Left ventricle myocardium inferior (tissue), 1 donor: ENCODE measurements at regions not wholly inside any gene's neighbourhood (a gene's known extent, or its start where the extent isn't known, plus 50 kb on each side); places are given as distances from the start of the nearest gene placed in this dataset.
"Not testable (repeated sequence)": the region's sequence is repeated elsewhere in the genome, so short reads cannot be mapped to it uniquely, and the experiment has no call there.

ENCODE experiments used
- DNase-seq: peaks from one replicate; pipeline ENCODE4 v3.0.0-alpha.2; 2020
- H3K27ac ChIP-seq: fragments of 200-600 bp; replicated peaks from 2 replicates; pipeline ENCODE4 v1.8.0; 2021
- H3K27me3 ChIP-seq: fragments of 200-600 bp; 2 replicates; pipeline ENCODE4 v1.8.0; 2021; ENCODE audit warnings: low read depth
- H3K36me3 ChIP-seq: fragments of 200-600 bp; 2 replicates; pipeline ENCODE4 v1.8.0; 2021
- H3K4me1 ChIP-seq: fragments of 200-600 bp; 2 replicates; pipeline ENCODE4 v1.8.0; 2021
- H3K4me3 ChIP-seq: fragments of 200-600 bp; 2 replicates; pipeline ENCODE4 v1.8.0; 2021; ENCODE audit warnings: mild to moderate bottlenecking, moderate library complexity
- H3K9me3 ChIP-seq: fragments of 200-600 bp; replicated peaks from 2 replicates; pipeline ENCODE4 v1.8.0; 2021
- intact Hi-C: fragments of 100-400 bp; cut with micrococcal nuclease; formaldehyde crosslinking; loops from one replicate; pipeline ENCODE4 v1.11.0; 2022
- TF ChIP-seq, protein P1 (sequence below): fragments of 200-600 bp; IDR thresholded peaks from 2 replicates; pipeline ENCODE4 v1.8.0; 2021; ENCODE audit warnings: antibody characterized with exemption, mild to moderate bottlenecking, borderline replicate concordance
- donor health status: DM: no; HTN: yes; CAD: no; lungs with severe emphysema.

DNA sequence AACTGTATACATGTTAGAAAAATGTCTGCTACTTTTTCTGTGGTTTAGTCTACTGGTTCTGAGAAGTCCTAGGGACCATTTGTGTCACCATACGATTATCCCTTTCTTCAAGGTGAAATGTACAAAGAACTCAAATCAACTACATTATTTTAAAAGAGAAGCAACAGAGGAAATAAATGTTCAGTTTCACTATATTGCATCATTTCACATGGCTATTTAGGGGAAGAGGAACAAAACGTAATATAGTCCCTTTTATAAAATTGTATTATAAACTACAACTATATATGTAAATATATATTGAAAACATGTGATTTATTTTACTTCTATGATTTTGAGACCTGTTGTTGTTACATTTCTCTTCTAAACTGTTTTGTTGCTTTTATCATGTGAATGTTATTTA lies 1308.0 kb downstream of the EPHA7 start:
- Histone ChIP-seq H3K9me3 (no peaks in the 10 kb centered on the region), H3K27ac (no peak overlapping the region), H3K27me3 (no peaks in the 10 kb centered on the region), H3K4me1 (no peaks in the 10 kb centered on the region), H3K4me3 (no peak overlapping the region), H3K36me3 (no peaks in the 10 kb centered on the region)
- TF ChIP-seq, protein P1, sequence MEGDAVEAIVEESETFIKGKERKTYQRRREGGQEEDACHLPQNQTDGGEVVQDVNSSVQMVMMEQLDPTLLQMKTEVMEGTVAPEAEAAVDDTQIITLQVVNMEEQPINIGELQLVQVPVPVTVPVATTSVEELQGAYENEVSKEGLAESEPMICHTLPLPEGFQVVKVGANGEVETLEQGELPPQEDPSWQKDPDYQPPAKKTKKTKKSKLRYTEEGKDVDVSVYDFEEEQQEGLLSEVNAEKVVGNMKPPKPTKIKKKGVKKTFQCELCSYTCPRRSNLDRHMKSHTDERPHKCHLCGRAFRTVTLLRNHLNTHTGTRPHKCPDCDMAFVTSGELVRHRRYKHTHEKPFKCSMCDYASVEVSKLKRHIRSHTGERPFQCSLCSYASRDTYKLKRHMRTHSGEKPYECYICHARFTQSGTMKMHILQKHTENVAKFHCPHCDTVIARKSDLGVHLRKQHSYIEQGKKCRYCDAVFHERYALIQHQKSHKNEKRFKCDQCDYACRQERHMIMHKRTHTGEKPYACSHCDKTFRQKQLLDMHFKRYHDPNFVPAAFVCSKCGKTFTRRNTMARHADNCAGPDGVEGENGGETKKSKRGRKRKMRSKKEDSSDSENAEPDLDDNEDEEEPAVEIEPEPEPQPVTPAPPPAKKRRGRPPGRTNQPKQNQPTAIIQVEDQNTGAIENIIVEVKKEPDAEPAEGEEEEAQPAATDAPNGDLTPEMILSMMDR, result no peak
- intact Hi-C loops, result no loop called here
- no peak for DNase-seq

DNA sequence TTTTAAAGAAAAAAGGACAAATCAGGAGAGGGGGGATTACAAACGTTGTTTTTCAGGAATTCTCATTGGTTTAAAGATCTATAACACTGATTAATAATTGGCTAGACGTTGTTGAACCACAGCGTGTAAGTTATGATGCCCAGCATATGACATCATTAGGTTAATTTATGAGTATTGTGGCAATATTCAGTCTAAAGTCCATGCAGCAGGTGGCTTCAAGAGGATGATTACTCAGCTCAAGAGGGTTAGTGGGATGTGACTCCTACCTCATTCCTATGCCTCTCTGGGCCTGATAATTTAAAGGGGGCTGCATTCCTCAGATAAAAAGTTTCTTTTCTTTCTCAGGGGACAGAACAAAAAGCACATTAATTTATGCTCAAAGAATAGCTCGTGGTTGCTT lies 1309.0 kb downstream of the EPHA7 start:
- Histone ChIP-seq H3K4me1 (no peaks in the 10 kb centered on the region), H3K27ac (no peak overlapping the region), H3K27me3 (no peaks in the 10 kb centered on the region), H3K36me3 (no peaks in the 10 kb centered on the region), H3K4me3 (no peak overlapping the region), H3K9me3 (peaks cover 9% of the 10 kb centered on the region)
- no peak for DNase-seq
- TF ChIP-seq, protein P1, result no peak
- intact Hi-C loops, result no loop called here

DNA sequence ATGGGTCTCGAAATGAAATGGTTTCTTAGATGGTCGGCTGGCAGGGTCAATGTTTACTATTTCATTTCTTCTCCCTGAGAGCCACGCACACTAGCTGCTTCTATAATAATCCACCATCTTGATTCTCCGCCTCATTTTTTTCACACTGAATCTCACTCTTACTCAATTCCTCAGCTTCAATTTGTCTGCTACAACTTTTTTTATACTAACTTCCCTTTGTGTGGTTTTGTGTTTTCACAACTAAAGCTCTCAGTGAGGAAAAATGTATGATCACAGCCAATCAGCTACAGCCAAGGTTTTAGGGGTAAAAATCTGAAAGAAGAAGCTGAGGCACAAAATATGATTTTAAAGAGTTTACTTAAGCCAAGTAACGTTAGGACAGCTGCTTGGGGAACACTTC lies 1309.4 kb downstream of the EPHA7 start:
- intact Hi-C loops, result no loop called here
- no peak overlapping the region for H3K4me3 ChIP-seq
- H3K36me3 ChIP-seq, result no peaks in the 10 kb centered on the region
- H3K9me3 ChIP-seq, result peaks cover 14% of the 10 kb centered on the region
- no peak overlapping the region for H3K27ac ChIP-seq
- TF ChIP-seq, protein P1, result no peak
- no peaks in the 10 kb centered on the region for H3K27me3 ChIP-seq
- H3K4me1 ChIP-seq, result no peaks in the 10 kb centered on the region
- no peak for DNase-seq

DNA sequence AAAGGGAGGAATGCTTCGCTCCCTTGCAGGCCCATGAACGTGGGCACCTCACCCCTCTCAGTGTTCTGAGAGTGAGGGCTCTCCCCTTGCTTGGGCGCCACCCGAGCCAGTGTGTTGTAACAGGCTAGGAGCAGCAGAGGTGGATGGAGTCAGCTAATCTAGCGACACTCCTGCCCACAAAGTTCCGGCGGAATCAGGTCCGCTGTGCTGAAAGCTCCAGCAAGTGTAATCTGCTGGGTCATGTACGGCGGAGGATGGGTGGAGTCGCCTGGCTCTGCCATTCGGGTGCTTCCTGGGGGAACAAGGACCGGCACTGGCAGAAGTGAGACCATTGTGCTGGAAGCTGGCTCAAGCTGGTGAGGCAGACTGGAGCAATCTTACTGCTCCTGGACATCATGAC lies 1310.1 kb downstream of the EPHA7 start:
- TF ChIP-seq, protein P1, result no peak
- intact Hi-C loops, result no loop called here

DNA sequence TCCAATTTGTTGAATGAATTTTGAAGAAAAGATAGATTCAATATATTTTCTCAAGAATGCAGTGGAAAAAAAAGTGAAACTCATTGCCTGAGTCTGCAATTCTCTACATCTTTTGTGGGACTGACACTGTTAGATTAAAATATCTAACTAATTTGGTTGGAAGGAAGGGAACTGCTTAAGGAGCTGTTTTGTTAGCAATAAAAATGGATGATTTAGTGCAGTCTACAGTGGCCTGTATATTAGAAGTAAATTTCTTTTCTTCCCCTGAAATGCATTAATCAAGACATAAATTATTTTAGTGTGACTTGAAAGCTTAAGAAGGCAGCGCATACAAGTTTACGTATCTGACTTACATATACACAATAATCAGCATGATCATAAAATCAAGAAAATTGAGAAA lies 1332.6 kb downstream of the EPHA7 start:
- H3K4me1 ChIP-seq, result no peaks in the 10 kb centered on the region
- H3K9me3 ChIP-seq, result peaks cover 31% of the 10 kb centered on the region
- DNase-seq, result no peak
- H3K27ac ChIP-seq, result no peak overlapping the region
- TF ChIP-seq, protein P1, result no peak
- intact Hi-C loops, result no loop called here
- no peak overlapping the region for H3K4me3 ChIP-seq
- H3K27me3 ChIP-seq, result no peaks in the 10 kb centered on the region
- H3K36me3 ChIP-seq, result no peaks in the 10 kb centered on the region

More for the DNA sequence above, 1310.1 kb downstream of the EPHA7 start:
- DNase-seq, result no peak
- H3K27ac ChIP-seq, result no peak overlapping the region
- no peak overlapping the region for H3K4me3 ChIP-seq
- H3K36me3 ChIP-seq, result no peaks in the 10 kb centered on the region
- H3K9me3 ChIP-seq, result peaks cover 18% of the 10 kb centered on the region
- H3K27me3 ChIP-seq, result no peaks in the 10 kb centered on the region
- no peaks in the 10 kb centered on the region for H3K4me1 ChIP-seq

DNA sequence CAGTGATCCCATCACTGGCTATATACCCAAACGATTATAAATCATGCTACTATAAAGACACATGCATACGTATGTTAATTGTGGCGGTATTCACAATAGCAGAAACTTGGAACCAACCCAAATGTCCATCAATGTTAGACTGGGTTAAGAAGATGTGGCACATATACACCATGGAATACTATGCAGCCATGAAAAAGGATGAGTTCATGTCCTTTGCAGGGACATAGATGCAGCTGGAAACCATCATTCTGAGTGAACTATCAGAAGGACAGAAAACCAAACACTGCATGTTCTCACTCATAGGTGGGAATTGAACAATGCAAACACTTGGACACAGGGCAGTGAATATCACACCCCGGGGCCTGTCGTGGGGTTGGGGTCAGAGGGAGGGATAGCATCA lies 1335.4 kb downstream of the EPHA7 start:
- not testable (repeated sequence) for H3K27ac ChIP-seq
- peaks cover 52% of the 10 kb centered on the region for H3K9me3 ChIP-seq

More for the DNA sequence above, 1335.4 kb downstream of the EPHA7 start:
- H3K4me3 ChIP-seq, DNase-seq, intact Hi-C loops, H3K36me3 ChIP-seq, H3K4me1 ChIP-seq, H3K27me3 ChIP-seq: not testable (repeated sequence)
